ENCODE measurements at regions not wholly inside any gene's neighbourhood (a gene's known extent, or its start where the extent isn't known, plus 50 kb on each side); places are given as distances from the start of the nearest gene placed in this dataset.

GRCh38 chr17:79513206-79513605 is 97.6 kb downstream of the RBFOX3 start:
- Histone ChIP-seq H3K9me3 (ENCODE audit: control insufficient read depth, low read depth, low read length) (no peaks in the 10 kb centered on the region), H2AK5ac (ENCODE audit: insufficient read length, low read length) (no peak overlapping the region), H2BK5ac (ENCODE audit: insufficient read length, low read length) (no peak overlapping the region), H4K20me1 (ENCODE audit: control insufficient read depth, insufficient read depth, insufficient read length) (no peaks in the 10 kb centered on the region), H3K27me3 (ENCODE audit: insufficient read depth, low read length) (no peaks in the 10 kb centered on the region), H2BK120ac (ENCODE audit: low read depth, low read length, poor library complexity, severe bottlenecking) (no peak overlapping the region), H3K4ac (ENCODE audit: low read depth, low read length) (no peak overlapping the region), H3K27ac (ENCODE audit: insufficient read length, low read depth, low read length) (no peak overlapping the region), H2BK12ac (ENCODE audit: insufficient read length, low read depth, low read length) (no peak overlapping the region), H3K14ac (ENCODE audit: insufficient read depth, low read length) (no peak overlapping the region), H3K18ac (ENCODE audit: insufficient read length, low read depth, low read length) (no peak overlapping the region), H3K4me1 (ENCODE audit: insufficient read depth, low read length) (no peaks in the 10 kb centered on the region), H2BK15ac (ENCODE audit: low read depth, low read length) (no peak overlapping the region), H2BK20ac (ENCODE audit: low read depth, low read length, poor library complexity, severe bottlenecking) (no peak overlapping the region), H3K4me2 (ENCODE audit: insufficient read depth, insufficient read length, low read length) (no peak overlapping the region), H3K79me2 (ENCODE audit: insufficient read depth, low read length) (no peaks in the 10 kb centered on the region), H2AFZ (ENCODE audit: low read length) (no peak overlapping the region), H3K56ac (ENCODE audit: insufficient read length, low read depth, low read length) (no peak overlapping the region), H3K23me2 (ENCODE audit: insufficient read length, low read depth, low read length, poor library complexity, severe bottlenecking) (no peaks in the 10 kb centered on the region), H4K91ac (ENCODE audit: insufficient read length, low read depth, low read length) (no peak overlapping the region), H3K79me1 (ENCODE audit: insufficient read depth, low read depth, low read length, poor library complexity, severe bottlenecking) (no peaks in the 10 kb centered on the region), H3T11ph (ENCODE audit: low read length) (no peak overlapping the region), H4K8ac (replicated peaks; ENCODE audit: insufficient read length, low read depth, low read length) (no peak overlapping the region), H4K5ac (ENCODE audit: insufficient read length, low read depth, low read length) (no peak overlapping the region), H3K23ac (ENCODE audit: insufficient read length, low read depth, low read length) (no peak overlapping the region), H3K9ac (ENCODE audit: extremely low read depth, insufficient read length, low read length) (no peak overlapping the region)
- H3K4me3 Mint-ChIP-seq: no peak overlapping the region
- H3K4me1 Mint-ChIP-seq: peaks cover 18 to 22% of the 10 kb centered on the region in 2 experiments
- H3K9me3 Mint-ChIP-seq: peaks cover 4 to 5% of the 10 kb centered on the region in 2 experiments; a peak in 4 of 5 replicates
- no peak for TF ChIP-seq CTCF (conservative IDR thresholded peaks at IDR 0.05)
- peaks cover 4% of the 10 kb centered on the region for H3K27me3 Mint-ChIP-seq (ENCODE audit: low read depth)
- no peak overlapping the region for H3K27ac Mint-ChIP-seq
- H3K36me3 Mint-ChIP-seq (ENCODE audit: insufficient read depth in 1 of 3, low read depth in 3 of 3): 0 out of 7 replicates have a peak, but pooled peaks cover 0 to 2% (median 0%) of the 10 kb centered on the region in 3 experiments
- WGBS (ENCODE audit: extremely low coverage, insufficient read length, low lambda C conversion rate): no CpG with 5 or more reads among the region's 4 CpGs
- DNase-seq: no peak

Measured in H9 (cell line).